ENCODE measurements at regions not wholly inside any gene's neighbourhood (a gene's known extent, or its start where the extent isn't known, plus 50 kb on each side); places are given as distances from the start of the nearest gene placed in this dataset.
"Not testable (repeated sequence)": the region's sequence is repeated elsewhere in the genome, so short reads cannot be mapped to it uniquely, and the experiment has no call there.

DNA sequence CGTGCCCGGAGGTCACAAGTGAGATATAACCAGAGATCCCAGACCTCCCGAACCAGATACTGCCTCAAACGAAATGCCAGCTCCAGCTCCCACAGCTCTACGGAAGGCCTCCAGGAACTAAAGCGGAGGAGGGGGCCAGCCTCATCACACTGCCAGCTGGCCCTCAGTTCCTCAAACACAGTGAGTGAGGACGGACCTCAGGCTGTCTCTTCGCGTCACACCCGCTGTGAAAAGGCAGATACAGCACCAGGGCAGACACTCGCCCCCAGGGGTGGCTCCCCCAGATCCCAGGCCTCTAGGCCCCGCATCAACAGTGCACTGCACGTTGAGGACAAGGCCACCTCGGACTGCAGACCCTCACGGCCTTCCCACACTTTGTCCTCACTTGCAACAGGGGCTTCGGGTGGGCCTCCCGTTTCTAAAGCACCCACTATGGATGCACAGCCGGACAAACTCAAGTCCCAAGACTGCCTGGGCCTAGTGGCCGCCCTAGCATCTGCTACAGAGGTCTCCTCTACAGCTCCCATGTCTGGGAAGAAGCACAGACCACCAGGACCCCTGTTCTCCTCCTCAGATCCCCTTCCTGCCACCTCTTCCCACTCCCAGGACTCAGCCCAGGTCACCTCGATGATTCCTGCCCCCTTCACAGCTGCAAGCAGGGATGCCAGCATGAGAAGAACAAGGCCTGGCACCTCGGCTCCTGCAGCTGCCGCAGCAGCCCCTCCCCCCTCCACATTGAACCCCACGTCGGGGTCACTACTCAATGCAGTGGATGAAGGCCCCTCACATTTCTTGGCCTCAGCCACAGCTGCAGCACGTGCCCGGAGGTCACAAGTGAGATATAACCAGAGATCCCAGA lies 149.3 kb upstream of the C1QTNF3 start:
- peak; percentile 63; the same call in 1 of the 2 replicates for TF ChIP-seq SPI1 (IDR thresholded peaks at IDR 0.05; ENCODE audit: borderline replicate concordance, low read depth)
- peak in 1 of 2 experiments; percentile 80 for DNase-seq (ENCODE audit: low read depth in 1 of 2, low spot score in 1 of 2)
- H3K27ac ChIP-seq (replicated peaks), result peak overlapping the region; percentile 3; the same call in 1 of the 2 replicates
- not testable (repeated sequence) for H3K27me3 ChIP-seq (ENCODE audit: insufficient read depth, poor library complexity, severe bottlenecking); H3K4me3 ChIP-seq (replicated peaks; ENCODE audit: insufficient read depth, low read length)

DNA sequence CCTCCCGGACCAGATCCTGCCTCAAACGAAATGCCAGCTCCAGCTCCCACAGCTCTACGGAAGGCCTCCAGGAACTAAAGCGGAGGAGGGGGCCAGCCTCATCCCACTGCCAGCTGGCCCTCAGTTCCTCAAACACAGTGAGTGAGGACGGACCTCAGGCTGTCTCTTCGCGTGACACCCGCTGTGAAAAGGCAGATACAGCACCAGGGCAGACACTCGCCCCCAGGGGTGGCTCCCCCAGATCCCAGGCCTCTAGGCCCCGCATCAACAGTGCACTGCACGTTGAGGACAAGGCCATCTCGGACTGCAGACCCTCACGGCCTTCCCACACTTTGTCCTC lies 149.9 kb upstream of the C1QTNF3 start:
- peak in 1 of 2 experiments; percentile 62 for DNase-seq (ENCODE audit: low read depth in 1 of 2, low spot score in 1 of 2)
- H3K4me3 ChIP-seq (replicated peaks; ENCODE audit: insufficient read depth, low read length); H3K27me3 ChIP-seq (ENCODE audit: insufficient read depth, poor library complexity, severe bottlenecking): not testable (repeated sequence)
- H3K27ac ChIP-seq (replicated peaks), result peak overlapping the region; percentile 3; the same call in 1 of the 2 replicates

DNA sequence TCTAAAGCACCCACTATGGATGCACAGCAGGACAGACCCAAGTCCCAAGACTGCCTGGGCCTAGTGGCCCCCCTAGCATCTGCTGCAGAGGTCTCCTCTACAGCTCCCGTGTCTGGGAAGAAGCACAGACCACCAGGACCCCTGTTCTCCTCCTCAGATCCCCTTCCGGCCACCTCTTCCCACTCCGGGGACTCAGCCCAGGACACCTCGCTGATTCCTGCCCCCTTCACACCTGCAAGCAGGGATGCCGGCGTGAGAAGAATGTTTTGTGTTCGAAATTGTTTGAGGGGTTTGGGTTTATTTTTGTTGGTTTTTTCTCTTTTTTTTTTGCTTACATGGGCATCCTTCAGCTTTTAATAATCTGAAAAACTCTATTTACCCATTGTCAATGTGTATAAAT lies 150.3 kb upstream of the C1QTNF3 start:
- not testable (repeated sequence) for H3K27me3 ChIP-seq (ENCODE audit: insufficient read depth, poor library complexity, severe bottlenecking); DNase-seq (ENCODE audit: low read depth in 1 of 2, low spot score in 1 of 2); H3K27ac ChIP-seq (replicated peaks); H3K4me3 ChIP-seq (replicated peaks; ENCODE audit: insufficient read depth, low read length)

DNA sequence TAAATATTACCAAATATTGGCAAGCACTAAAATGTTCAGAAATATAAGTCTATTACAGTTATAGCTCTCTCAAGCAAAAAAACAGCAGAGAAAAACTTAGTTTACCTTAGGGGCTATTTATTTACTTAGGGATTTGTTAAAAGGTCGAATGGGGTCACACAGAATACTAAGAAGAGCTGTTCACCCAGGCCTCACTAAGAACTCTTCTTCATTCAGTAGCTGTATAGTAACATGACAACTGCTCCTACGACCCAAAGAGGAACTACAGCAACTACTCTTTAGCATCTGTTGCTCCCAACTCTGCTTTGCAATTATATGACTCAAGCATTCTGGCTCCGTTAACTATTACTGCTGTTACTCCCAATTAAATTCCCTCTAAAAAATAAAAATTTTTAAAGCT lies 150.8 kb upstream of the C1QTNF3 start:
- H3K27ac ChIP-seq (replicated peaks), result peak overlapping the region; percentile 0; the same call in 1 of the 2 replicates
- DNase-seq (ENCODE audit: low read depth in 1 of 2, low spot score in 1 of 2), result peak in 1 of 2 experiments; percentile 64
- H3K27me3 ChIP-seq (ENCODE audit: insufficient read depth, poor library complexity, severe bottlenecking); H3K4me3 ChIP-seq (replicated peaks; ENCODE audit: insufficient read depth, low read length): not testable (repeated sequence)

DNA sequence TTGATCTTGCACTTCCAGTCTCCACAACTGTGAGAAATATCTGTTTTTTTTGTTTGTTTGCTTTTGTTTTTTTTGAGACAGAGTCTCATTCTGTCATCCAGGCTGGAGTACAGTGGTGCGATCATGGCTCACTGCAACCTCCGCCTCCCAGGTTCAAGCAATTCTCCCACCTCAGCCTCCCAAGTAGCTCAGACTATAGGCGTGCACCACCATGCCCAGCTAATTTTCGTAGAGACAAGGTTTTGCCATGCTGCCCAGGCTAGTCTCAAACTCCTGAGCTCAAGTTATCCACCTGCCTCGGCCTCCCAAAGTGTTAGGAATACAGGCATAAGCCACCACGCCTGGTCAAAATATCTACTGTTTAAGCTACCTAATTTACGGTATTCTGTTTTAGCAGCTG lies 153.1 kb upstream of the C1QTNF3 start:
- DNase-seq (ENCODE audit: low read depth in 1 of 2, low spot score in 1 of 2); H3K27ac ChIP-seq (replicated peaks); H3K27me3 ChIP-seq (ENCODE audit: insufficient read depth, poor library complexity, severe bottlenecking); H3K4me3 ChIP-seq (replicated peaks; ENCODE audit: insufficient read depth, low read length): not testable (repeated sequence)

DNA sequence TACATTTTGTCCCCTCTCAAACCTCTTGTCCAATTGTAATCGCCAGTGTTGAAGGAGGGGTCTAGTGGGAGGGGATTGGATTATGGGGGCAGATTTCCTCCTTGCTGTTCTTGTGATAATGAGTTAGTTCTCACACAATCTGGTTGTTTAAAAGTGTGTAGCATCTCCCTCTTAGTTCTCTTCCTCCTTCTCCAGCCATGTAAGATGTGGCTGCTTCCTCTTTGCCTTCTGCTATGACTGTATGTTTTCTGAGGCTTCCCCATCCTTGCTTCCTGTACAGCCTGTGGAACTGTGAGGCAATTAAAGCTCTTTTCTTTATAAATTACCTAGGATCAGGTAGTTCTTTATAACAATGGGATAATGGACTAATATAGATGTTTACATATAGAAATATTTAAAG lies 162.3 kb upstream of the C1QTNF3 start:
- DNase-seq (ENCODE audit: low read depth in 1 of 2, low spot score in 1 of 2), result peak in 1 of 2 experiments; percentile 50
- not testable (repeated sequence) for H3K27me3 ChIP-seq (ENCODE audit: insufficient read depth, poor library complexity, severe bottlenecking); H3K27ac ChIP-seq (replicated peaks); H3K4me3 ChIP-seq (replicated peaks; ENCODE audit: insufficient read depth, low read length)
- TF ChIP-seq SPI1 (IDR thresholded peaks at IDR 0.05; ENCODE audit: borderline replicate concordance, low read depth), result peak; percentile 56; the same call in 1 of the 2 replicates

DNA sequence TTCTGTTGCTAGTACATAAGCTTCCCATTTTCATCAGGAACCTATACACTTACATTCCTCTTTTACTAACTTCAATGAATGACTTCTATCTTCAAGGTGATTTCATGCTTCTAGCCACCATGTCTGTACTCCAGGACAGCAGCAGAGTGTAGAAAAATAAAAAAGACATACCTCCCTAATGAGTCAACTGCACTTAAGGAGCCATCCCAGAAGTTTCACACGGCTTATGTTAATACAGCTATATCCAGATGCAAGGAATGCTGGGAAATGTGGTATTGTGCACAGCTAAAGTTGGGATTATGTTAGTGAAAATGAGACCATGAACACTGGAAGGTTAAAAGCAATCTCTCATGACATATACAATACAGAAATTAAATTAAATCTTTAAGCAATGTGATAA lies 174.4 kb upstream of the C1QTNF3 start:
- H3K27me3 ChIP-seq (ENCODE audit: insufficient read depth, poor library complexity, severe bottlenecking); H3K4me3 ChIP-seq (replicated peaks; ENCODE audit: insufficient read depth, low read length); H3K27ac ChIP-seq (replicated peaks); DNase-seq (ENCODE audit: low read depth in 1 of 2, low spot score in 1 of 2): not testable (repeated sequence)

DNA sequence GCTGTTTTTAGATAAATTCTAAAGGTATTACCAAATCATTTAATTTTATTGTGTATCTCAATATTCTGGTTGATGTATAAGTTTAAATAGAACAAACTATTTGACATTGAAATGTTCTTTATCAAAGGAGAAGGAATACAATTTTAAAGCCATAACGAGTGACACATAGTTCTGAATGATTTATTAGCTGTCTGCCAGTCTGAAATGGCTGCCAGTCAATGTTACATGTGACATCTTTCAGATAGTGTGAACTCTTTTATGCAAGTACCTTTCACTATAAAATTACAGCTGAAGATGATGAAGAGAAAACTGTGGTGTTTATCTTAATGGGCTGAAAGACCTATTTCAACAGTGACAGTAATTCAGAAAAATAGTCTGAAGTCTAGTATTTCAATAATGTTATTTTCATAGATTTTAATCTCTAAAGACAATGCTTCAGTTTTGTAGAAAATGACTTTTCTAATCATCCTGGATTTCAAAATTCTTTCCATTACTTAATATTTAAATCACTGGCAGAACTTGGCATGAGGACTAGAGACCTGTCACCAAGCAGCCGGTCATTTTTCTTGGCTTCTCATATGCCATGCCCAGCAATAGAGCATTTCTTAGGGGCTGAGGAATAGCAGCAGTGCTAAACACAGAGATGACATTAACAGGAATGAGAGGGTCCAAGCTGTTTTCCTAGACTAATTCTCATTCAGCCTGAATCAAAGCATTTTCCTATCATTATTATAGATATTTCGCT lies 178.5 kb upstream of the C1QTNF3 start:
- H3K4me3 ChIP-seq (replicated peaks; ENCODE audit: insufficient read depth, low read length); H3K27me3 ChIP-seq (ENCODE audit: insufficient read depth, poor library complexity, severe bottlenecking); H3K27ac ChIP-seq (replicated peaks); DNase-seq (ENCODE audit: low read depth in 1 of 2, low spot score in 1 of 2): not testable (repeated sequence)

DNA sequence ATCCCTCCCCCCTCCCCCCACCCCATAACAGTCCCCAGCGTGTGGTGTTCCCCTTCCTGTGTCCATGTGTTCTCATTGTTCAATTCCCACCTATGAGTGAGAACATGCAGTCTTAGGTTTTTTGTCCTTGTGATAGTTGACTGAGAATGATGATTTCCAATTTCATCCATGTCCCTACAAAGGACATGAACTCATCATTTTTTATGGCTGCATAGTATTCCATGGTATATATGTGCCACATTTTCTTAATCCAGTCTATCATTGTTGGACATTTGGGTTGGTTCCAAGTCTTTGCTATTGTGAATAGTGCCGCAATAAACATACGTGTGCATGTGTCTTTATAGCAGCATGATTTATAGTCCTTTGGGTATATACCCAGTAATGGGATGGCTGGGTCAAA lies 180.1 kb upstream of the C1QTNF3 start:
- not testable (repeated sequence) for DNase-seq (ENCODE audit: low read depth in 1 of 2, low spot score in 1 of 2); H3K4me3 ChIP-seq (replicated peaks; ENCODE audit: insufficient read depth, low read length); H3K27ac ChIP-seq (replicated peaks); H3K27me3 ChIP-seq (ENCODE audit: insufficient read depth, poor library complexity, severe bottlenecking)

DNA sequence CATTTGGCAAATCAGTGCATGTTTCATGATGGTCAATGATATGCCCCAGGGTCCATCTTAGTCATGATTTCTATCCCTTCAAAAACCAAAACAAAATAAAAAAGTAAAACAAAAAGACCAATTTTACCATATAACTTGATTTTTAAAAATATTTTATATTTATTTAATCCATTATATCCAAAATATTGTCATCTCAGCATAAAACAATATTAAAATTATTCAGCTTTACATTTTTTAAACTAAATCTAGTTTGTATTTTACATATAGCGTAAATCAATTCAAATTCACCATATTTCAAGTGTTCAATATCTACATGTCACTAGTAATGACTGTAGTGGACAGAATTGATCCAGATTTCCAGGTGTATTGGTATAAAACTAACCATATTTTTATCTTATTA lies 187.4 kb upstream of the C1QTNF3 start:
- not testable (repeated sequence) for H3K4me3 ChIP-seq (replicated peaks; ENCODE audit: insufficient read depth, low read length); H3K27me3 ChIP-seq (ENCODE audit: insufficient read depth, poor library complexity, severe bottlenecking); H3K27ac ChIP-seq (replicated peaks); DNase-seq (ENCODE audit: low read depth in 1 of 2, low spot score in 1 of 2)

DNA sequence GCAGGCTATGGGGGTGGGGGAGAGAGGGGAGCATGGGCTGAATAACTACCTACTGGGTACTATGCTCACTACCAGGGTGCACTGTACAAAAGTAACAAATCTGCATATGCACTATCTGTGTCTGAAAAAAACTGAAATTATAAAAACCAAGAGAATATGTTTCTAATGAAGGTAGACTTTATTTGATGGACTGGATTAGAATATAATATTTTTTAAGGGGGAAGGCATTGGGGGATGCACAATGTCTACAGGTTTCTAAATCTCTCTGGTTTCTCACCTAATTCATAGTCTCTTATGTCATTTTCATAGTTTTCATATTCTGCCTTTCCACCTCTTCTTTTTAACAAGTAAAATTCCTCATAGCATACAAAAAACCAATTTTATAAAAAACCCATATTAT lies 200.8 kb upstream of the C1QTNF3 start:
- Histone ChIP-seq H3K4me3 (replicated peaks; ENCODE audit: insufficient read depth, low read length) (peak overlapping the region; percentile 29), H3K27ac (replicated peaks) (peak overlapping the region; percentile 80)

More for the DNA sequence above, 200.8 kb upstream of the C1QTNF3 start:
- H3K27me3 ChIP-seq (ENCODE audit: insufficient read depth, poor library complexity, severe bottlenecking); DNase-seq (ENCODE audit: low read depth in 1 of 2, low spot score in 1 of 2): not testable (repeated sequence)

All from HL-60 (cell line).